ENCODE measurements at regions not wholly inside any gene's neighbourhood (a gene's known extent, or its start where the extent isn't known, plus 50 kb on each side); places are given as distances from the start of the nearest gene placed in this dataset.

DNA sequence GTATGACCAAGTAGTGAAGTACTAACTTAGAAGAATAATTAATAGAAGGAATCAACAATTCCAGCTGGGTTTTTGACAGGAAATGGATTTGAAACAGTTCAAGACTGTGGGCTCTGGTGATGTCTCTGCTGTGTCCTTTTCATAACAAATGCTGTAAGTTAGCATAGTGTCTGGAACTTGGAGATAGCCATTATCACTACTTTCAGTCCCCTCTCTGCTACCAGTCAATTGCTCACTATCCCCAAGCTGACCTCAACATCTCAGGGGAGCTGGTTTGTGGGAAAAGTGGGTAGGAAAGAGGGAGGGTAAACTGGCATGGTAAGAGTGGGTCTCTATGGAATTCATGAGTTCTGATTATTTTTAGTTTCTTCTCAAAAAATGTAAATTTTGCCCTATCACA is 231.4 kb upstream of the MID1 start:
- Histone ChIP-seq H2AK5ac (ENCODE audit: low read depth, low read length) (no peak overlapping the region), H2BK20ac (ENCODE audit: low read length) (no peak overlapping the region), H4K20me1 (replicated peaks in 1 of 2; ENCODE audit: control insufficient read depth in 1 of 2, insufficient read depth in 2 of 2, low read length in 2 of 2) (no peaks in the 10 kb centered on the region), H2BK120ac (replicated peaks; ENCODE audit: low read depth, low read length) (no peak overlapping the region), H2BK12ac (ENCODE audit: low read depth, low read length) (no peak overlapping the region), H2BK15ac (ENCODE audit: low read length) (no peak overlapping the region), H2AFZ (ENCODE audit: low read length) (no peak overlapping the region), H3K9ac (replicated peaks in 1 of 4; ENCODE audit: extremely low read depth in 1 of 4, low read depth in 3 of 4, low read length in 3 of 4) (no peak overlapping the region), H3K4ac (replicated peaks; ENCODE audit: insufficient read length, low read depth, low read length) (no peak overlapping the region), H3K4me3 (ENCODE audit: extremely low read depth in 1 of 4, insufficient read depth in 2 of 4, low read depth in 3 of 4, low read length in 4 of 4) (no peak overlapping the region), H2BK5ac (ENCODE audit: low read depth, low read length) (no peak overlapping the region), H3K79me1 (ENCODE audit: low read depth, low read length) (no peaks in the 10 kb centered on the region), H4K91ac (replicated peaks; ENCODE audit: insufficient read length, low read length) (no peak overlapping the region), H3K56ac (replicated peaks; ENCODE audit: insufficient read length, low read depth, low read length) (no peak overlapping the region), H4K5ac (ENCODE audit: insufficient read length, low read depth, low read length) (no peak overlapping the region), H3K27me3 (replicated peaks in 1 of 4; ENCODE audit: control insufficient read depth in 3 of 4, extremely low read depth in 1 of 4, insufficient read depth in 3 of 4, low read length in 3 of 4) (no peaks in the 10 kb centered on the region), H3K4me2 (ENCODE audit: insufficient read depth in 1 of 2, low read depth in 2 of 2, low read length in 2 of 2) (no peak overlapping the region), H4K8ac (ENCODE audit: extremely low read depth, insufficient read depth, low read length) (no peak overlapping the region), H3K36me3 (ENCODE audit: control insufficient read depth in 2 of 4, insufficient read depth in 4 of 4, low read length in 3 of 4) (no peaks in the 10 kb centered on the region), H3K4me1 (replicated peaks in 1 of 4; ENCODE audit: control insufficient read depth in 3 of 4, insufficient read depth in 4 of 4, low read length in 3 of 4) (no peaks in the 10 kb centered on the region), H3K23ac (ENCODE audit: insufficient read length) (no peak overlapping the region), H3K9me3 (ENCODE audit: insufficient read depth in 2 of 2, low read depth in 1 of 2, low read length in 1 of 2) (no peaks in the 10 kb centered on the region), H3K18ac (ENCODE audit: extremely low read depth, low read length) (no peak overlapping the region), H3K27ac (ENCODE audit: low read depth, low read length) (no peak overlapping the region), H3K14ac (ENCODE audit: insufficient read length) (no peak overlapping the region), H3K23me2 (ENCODE audit: low read depth, low read length) (no peaks in the 10 kb centered on the region), H3K79me2 (ENCODE audit: control insufficient read depth in 1 of 2, insufficient read depth in 2 of 2, low read length in 2 of 2) (no peaks in the 10 kb centered on the region)
- CTCF ChIA-PET (ENCODE audit: partially characterized antibody) = no interaction called here
- no peak for FAIRE-seq
- TF ChIP-seq PHF8 (conservative IDR thresholded peaks at IDR 0.05; ENCODE audit: low read depth, low read length) = no peak
- no peak for TF ChIP-seq RNF2 (IDR thresholded peaks at IDR 0.05; ENCODE audit: borderline replicate concordance, low read depth, low read length, missing control alignments, poor library complexity, severe bottlenecking)
- TF ChIP-seq RFX5 (IDR thresholded peaks at IDR 0.05; ENCODE audit: borderline replicate concordance, low read depth, low read length) = no peak
- TF ChIP-seq CHD2 (IDR thresholded peaks at IDR 0.05; ENCODE audit: low read length) = no peak
- TF ChIP-seq, protein P1, sequence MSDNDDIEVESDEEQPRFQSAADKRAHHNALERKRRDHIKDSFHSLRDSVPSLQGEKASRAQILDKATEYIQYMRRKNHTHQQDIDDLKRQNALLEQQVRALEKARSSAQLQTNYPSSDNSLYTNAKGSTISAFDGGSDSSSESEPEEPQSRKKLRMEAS (IDR thresholded peaks at IDR 0.05) = no peak
- TF ChIP-seq SAP30 (IDR thresholded peaks at IDR 0.05; ENCODE audit: insufficient read depth, insufficient replicate concordance, low read length) = no peak
- POLR2A ChIA-PET (ENCODE audit: partially characterized antibody) = no interaction called here
- DNase-seq (ENCODE audit: low read depth in 1 of 2, low spot score in 2 of 2) = no peak
